ENCODE measurements at regions not wholly inside any gene's neighbourhood (a gene's known extent, or its start where the extent isn't known, plus 50 kb on each side); places are given as distances from the start of the nearest gene placed in this dataset.

- DNase-seq (ENCODE audit: low read depth in 4 of 4, low spot score in 3 of 4), result no peak
Observed at GRCh38 chr9:16092142-16093091, 539.6 kb downstream of the CCDC171 start.

GRCh38 chr9:16098306-16098705, 545.5 kb downstream of the CCDC171 start:
- DNase-seq (ENCODE audit: low read depth in 4 of 4, low spot score in 3 of 4), result no peak

DNA sequence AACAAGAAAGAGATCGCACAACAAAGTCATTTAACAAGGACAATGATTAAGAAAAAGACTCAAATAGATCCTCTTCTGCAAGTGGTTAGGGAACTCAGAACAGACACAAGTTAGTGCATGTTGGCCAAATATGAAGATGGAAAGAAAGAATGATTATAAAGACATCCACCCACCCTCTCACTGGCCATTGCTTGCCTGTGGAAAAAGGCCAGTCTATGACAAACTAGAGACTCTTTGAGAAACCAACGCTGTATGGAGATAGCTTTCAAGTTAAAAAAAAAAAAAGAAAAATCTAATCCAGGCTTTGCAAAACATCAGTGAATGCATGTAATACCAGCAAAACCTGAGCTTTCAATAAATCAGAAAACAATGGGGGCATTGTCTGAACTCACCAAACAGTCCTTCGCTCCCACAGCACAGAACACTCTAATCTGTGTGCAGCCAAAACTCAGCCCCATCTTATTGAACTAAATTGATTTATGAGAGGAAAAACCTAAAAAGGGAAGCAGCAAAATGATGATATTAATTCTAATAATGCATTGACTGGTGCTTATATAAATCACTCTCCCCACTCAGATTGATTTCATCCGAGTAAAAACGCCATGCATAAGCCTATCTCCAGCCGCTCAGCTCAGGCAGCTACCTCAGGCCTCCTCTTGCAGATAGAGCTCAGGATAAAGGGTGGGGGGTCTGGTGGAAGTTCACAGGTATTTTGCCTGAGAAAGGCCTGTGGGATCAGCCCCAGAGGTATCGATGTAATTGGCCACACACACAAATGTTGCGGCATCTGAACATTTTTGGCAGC, 547.1 kb downstream of the CCDC171 start:
- DNase-seq (ENCODE audit: low read depth in 4 of 4, low spot score in 3 of 4), result no peak

DNA sequence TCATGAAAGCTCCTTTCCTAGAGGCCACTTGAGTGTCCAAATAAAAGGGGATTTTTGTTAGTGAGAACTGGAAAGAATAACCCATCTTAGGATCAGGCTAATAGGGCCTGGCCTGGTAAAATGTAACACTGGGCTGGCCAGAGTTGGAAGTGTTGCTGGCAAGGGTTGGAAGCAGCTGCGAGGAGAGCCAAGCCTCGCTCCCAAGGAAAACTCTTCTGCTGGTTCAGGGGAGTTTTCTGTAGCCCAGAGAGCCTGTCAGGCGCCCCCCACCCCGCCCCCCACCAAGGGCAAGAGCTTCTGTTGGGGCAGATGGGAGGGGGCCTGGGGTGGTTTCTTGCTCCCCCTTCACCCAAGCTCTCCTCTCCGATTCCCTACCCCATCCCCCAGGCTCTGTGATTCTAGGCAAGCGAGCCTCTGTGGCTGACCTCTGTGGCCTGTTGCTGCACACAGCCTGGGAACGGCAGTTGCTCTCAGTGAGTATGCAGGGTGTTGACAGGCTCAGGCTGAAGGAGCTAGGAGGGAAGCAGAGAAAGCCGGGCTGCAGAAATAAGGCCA, 547.8 kb downstream of the CCDC171 start:
- no peak for DNase-seq (ENCODE audit: low read depth in 4 of 4, low spot score in 3 of 4)

DNA sequence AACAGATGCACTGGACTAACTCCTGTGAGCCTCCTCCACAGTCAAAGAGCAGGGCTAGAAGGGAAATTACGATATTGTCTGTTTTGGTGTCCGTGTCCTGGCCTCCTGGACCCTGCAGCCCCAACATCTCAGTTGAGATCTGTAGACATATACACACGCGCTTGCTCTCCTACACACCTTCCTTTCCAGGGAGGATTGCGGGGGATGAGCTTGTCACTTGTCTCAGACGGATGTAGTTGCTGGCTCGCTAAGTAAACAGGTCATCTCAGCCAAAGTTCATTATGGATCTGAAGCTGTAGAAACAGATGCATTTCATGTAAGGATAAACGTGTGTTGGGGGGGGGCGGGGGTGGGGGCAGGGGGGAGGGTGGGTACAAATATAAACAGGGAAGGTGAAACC, 549.3 kb downstream of the CCDC171 start:
- no peak for DNase-seq (ENCODE audit: low read depth in 4 of 4, low spot score in 3 of 4)

DNA sequence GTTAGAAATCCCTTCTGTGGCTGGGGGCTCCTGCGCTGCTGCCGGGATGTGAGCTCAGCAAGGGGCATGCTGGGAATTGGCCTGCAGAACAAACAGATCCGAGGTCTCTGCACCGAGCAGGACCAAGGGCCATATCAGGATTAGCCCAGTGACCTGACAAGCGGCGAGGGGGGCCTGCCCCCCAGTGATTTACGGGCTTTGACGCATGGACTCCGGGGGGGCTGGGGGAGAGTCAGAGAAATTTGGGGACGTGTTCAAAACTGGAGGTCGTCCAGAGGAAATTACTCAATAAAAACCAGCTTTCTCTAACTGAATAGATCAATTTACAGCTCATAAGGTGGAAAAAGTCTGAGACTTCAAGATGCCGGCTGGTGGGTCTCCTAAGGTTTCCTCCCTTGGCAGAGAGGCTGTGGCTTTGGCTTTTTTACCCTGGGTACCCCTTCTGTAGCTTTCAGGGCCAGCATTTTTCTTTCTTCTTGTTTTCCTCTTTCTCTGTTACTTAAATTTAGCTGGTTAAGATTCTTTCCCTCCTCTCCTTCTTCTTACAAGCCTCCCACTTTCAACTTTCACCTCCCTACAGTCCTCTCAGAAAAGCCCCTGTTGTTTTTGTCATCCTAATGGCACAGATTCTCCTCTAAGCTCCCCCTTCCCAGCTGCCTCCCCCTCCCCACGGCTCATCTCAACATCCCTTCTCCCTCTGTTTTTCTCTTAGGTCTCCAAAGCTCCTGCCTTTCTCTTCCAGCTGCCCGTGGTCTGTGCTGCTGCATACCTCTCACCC, 551.0 kb downstream of the CCDC171 start:
- peak in 1 of 4 donors; percentile 58 for DNase-seq (ENCODE audit: low read depth in 4 of 4, low spot score in 3 of 4)

DNA sequence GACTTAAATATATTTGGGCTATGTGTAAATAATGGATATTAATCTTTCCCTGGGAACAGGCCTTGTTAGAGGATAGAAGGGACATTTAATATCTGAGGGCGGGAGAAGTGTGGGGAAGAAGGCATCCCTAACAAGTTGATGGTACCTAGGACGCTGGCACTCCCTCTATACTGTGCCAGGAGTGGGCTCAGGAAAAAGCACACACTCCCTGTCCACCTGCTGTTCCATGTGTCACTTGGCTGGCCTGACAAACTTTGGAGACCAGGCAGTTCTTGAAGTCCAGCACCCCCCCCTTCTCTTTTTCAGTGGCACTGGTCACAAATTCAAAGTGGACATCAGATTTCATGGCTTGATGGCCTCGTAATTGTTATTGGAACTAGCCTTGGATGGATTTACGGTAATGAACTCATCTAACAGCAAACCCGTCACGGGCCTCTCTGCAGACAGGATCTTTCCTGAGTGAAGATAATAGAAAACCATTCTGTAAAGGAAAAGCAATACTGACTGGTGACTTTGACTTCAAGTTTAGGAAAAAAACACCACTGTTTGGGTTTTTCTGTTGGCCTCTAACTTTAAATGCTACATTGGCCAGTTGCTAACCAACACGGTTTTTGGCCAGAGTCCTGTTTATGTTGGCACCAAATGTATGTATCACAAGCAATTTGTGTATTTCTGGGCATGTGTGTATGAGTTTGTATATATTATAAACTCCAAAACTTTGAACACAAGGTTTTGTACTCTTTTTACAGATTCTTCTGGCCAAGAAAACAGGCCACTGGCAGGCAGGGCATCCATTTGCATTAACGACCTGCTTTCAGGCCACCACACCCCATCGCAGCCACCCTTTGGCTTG, 552.6 kb downstream of the CCDC171 start:
- DNase-seq (ENCODE audit: low read depth in 4 of 4, low spot score in 3 of 4), result no peak

GRCh38 chr9:16106021-16106571, 553.3 kb downstream of the CCDC171 start:
- DNase-seq (ENCODE audit: low read depth in 4 of 4, low spot score in 3 of 4), result no peak

DNA sequence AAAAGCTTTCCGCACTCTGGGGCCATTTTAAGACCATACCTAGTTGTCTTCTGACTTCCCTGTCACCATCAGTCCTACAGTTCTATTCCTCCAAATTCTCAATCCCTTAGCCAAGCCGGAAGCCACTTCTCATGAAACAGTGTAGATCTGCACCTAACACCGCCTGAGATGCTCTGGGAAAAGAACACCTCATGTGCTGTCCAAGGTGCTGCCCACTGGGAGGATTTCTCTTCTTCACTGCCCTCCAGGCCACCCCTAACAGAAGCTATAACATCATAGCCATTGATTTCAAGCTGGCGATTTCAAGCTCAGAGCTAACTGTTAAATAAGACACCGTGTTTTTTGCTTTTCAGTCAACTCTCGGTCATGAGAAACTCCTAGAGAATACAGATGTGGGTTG, 559.3 kb downstream of the CCDC171 start:
- no peak for DNase-seq (ENCODE audit: low read depth in 4 of 4, low spot score in 3 of 4)

DNA sequence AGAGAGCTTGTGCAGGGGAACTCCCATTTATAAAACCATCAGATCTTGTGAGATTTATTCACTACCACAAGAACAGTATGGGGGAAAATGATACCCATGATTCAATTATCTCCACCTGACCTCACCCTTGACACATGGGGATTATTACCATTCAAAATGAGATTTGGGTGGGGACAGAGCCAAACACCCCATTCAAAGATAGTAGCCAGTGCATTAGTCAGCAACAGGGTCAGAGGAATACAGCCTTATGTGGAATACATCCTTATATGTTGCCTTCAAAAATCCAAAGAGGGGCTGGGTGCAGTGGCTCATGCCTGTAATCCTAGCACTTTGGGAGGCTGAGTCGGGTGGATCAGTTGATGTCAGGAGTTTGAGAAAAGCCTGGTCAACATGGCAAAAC, 563.2 kb downstream of the CCDC171 start:
- DNase-seq (ENCODE audit: low read depth in 4 of 4, low spot score in 3 of 4), result no peak

GRCh38 chr9:16118043-16118442, 565.2 kb downstream of the CCDC171 start:
- DNase-seq (ENCODE audit: low read depth in 4 of 4, low spot score in 3 of 4), result no peak

DNA sequence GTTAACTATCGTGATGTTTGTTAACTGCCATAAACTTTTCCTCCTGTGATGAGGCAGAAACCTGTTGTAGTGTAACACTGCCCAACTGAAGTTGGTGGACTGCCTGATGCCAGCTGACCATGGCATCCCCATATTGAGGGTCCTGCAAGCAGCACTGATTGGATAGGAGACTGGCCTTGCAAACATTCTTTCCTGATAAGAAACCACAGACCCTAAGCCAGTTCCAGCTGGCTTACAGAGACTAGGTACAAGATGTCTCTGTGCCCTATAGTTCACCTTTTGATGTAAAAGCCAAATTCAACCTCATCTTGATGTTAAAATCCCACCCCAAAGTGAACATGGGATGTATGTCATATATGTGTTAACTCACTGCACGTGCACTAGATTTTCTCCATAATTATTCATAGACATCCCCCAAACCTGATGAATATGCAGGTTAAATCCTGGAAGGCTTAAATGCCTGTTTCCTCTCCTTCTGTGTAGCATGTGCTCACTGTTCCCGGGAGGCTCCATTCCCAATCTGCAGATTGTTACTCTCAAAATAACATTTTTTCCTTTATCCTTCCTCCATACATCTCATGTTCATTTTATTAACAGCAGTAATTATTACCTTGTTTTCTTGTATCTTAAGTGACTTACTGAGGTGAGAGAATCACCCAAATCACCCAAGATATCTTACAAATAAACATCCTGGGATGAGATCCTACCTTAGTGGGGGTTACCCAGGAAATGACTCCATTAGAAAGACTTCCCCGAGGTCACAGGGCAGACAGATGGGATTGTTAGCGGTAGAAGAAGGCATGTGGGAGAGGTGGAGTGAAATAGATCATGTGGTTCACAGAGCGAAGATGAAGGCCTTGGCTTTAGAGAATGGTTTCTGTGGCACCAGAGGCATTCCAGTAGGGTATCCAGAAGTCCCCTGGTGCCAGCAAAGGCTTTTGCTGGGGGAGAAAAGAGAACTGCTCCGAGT, 566.7 kb downstream of the CCDC171 start:
- no peak for DNase-seq (ENCODE audit: low read depth in 4 of 4, low spot score in 3 of 4)

DNA sequence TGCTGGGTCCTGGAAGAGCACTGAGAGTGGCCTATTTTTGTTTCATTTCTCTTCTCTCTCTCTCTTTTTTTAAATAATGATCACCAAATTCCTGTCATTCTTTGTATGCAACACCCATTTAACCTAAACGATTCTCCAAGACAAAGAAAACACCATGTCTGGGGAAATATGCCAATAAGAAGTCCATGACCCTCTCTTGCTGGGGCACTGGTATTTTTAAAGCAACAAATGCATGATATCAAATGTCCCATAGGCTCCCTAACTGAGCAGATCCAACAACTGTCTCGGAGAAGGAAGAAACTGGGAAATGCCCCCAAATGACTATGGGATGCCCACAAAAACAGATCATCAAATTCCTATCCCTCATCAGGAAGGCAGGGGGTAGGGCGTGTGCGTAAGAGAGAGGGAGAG, 567.4 kb downstream of the CCDC171 start:
- no peak for DNase-seq (ENCODE audit: low read depth in 4 of 4, low spot score in 3 of 4)

- DNase-seq (ENCODE audit: low read depth in 4 of 4, low spot score in 3 of 4), result no peak
Observed at GRCh38 chr9:16120727-16121126, 567.9 kb downstream of the CCDC171 start.

GRCh38 chr9:16121168-16121567, 568.3 kb downstream of the CCDC171 start:
- DNase-seq (ENCODE audit: low read depth in 4 of 4, low spot score in 3 of 4), result no peak

GRCh38 chr9:16121601-16122286, 568.9 kb downstream of the CCDC171 start:
- DNase-seq (ENCODE audit: low read depth in 4 of 4, low spot score in 3 of 4), result no peak

GRCh38 chr9:16125629-16126028, 572.8 kb downstream of the CCDC171 start:
- no peak for DNase-seq (ENCODE audit: low read depth in 4 of 4, low spot score in 3 of 4)

DNA sequence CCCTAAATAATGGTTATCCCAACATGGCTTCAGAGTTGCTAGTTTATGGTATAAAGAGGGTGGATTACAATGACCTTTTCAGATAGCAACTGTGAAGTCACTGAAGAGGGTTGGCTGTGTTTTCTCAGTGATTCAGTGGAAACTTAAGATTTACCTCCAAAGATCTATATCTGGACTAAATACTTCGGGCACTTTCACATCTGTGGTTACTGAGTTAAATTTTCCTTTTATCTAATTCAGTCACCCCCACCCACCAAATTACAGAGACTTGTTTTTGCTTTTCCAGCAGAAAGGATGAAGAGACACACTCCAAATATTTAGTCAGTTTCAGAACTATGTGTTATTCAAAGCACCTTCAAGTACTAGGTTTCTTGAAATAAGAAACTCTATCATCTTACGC, 573.2 kb downstream of the CCDC171 start:
- no peak for DNase-seq (ENCODE audit: low read depth in 4 of 4, low spot score in 3 of 4)
